CD4-positive, alpha-beta T cell treated with Interferon gamma for 1 hour (primary cell): ENCODE measurements at regions not wholly inside any gene's neighbourhood (a gene's known extent, or its start where the extent isn't known, plus 50 kb on each side); places are given as distances from the start of the nearest gene placed in this dataset.
A peak's percentile ranks its signal among the peaks of the same experiment; 100 is the strongest.

Experiments
- DNase-seq: peaks from one replicate; pipeline ENCODE4 v3.0.0-alpha.2; 2020

- DNase-seq: no peak
Measured at GRCh38 chr14:98945611-98946570, 326.1 kb downstream of the BCL11B start.

GRCh38 chr14:98946940-98947339, 325.1 kb downstream of the BCL11B start:
- no peak for DNase-seq

GRCh38 chr14:98947911-98948595, 323.9 kb downstream of the BCL11B start:
- no peak for DNase-seq

- no peak for DNase-seq
Measured at GRCh38 chr14:98949051-98949450, 322.9 kb downstream of the BCL11B start.

GRCh38 chr14:98949481-98950135, 322.4 kb downstream of the BCL11B start:
- DNase-seq: no peak

- DNase-seq: no peak
Measured at GRCh38 chr14:98950353-98950895, 321.6 kb downstream of the BCL11B start.

GRCh38 chr14:98951031-98951430, 321.0 kb downstream of the BCL11B start:
- no peak for DNase-seq

- DNase-seq: no peak
Measured at GRCh38 chr14:98951521-98952152, 320.4 kb downstream of the BCL11B start.

- no peak for DNase-seq
Measured at GRCh38 chr14:98952593-98953350, 319.2 kb downstream of the BCL11B start.

GRCh38 chr14:98953551-98954348, 318.2 kb downstream of the BCL11B start:
- DNase-seq: no peak

- no peak for DNase-seq
Measured at GRCh38 chr14:98954349-98955000, 317.5 kb downstream of the BCL11B start.

GRCh38 chr14:98955036-98955740, 316.8 kb downstream of the BCL11B start:
- no peak for DNase-seq

- DNase-seq: no peak
Measured at GRCh38 chr14:98955741-98956070, 316.3 kb downstream of the BCL11B start.

GRCh38 chr14:98956181-98956580, 315.8 kb downstream of the BCL11B start:
- DNase-seq: no peak

- no peak for DNase-seq
Measured at GRCh38 chr14:98956661-98957060, 315.3 kb downstream of the BCL11B start.

- peak; percentile 62 for DNase-seq
Measured at GRCh38 chr14:98957211-98958047, 314.6 kb downstream of the BCL11B start.

GRCh38 chr14:98958048-98958631, 313.9 kb downstream of the BCL11B start:
- no peak for DNase-seq

- no peak for DNase-seq
Measured at GRCh38 chr14:98958632-98959031, 313.4 kb downstream of the BCL11B start.

- DNase-seq: no peak
Measured at GRCh38 chr14:98959410-98959809, 312.6 kb downstream of the BCL11B start.
